GM12878 (cell line): ENCODE measurements at regions not wholly inside any gene's neighbourhood (a gene's known extent, or its start where the extent isn't known, plus 50 kb on each side); places are given as distances from the start of the nearest gene placed in this dataset.

Experiments
- ATAC-seq: fragments of 200-7000 bp; cut with Tn5 transposase; 3 replicates; pipeline ENCODE4 v1.9.1; 2020; ENCODE audit warnings: mild to moderate bottlenecking, moderate library complexity
- BruUV-seq: library from RNA; stranded (reverse); fragments of 400-500 nt; replicated peaks from 2 replicates; lab custom pipeline; 2021; lab: Mats Ljungman, UMichigan
- CTCF ChIA-PET: fragments of 300-600 bp; sonication (Branson Sonifier 250); formaldehyde crosslinking; extraction: SDS; loops from one replicate; lab custom pipeline; 2021; ENCODE audit warnings: inconsistent platforms; lab: Yijun Ruan, JAX
- POLR2A ChIA-PET: fragments of 350-600 bp; formaldehyde crosslinking; extraction: SDS; loops from one replicate; lab custom pipeline; 2021; ENCODE audit warnings: inconsistent platforms; lab: Charles Lee
- RAD21 ChIA-PET: fragments of 300-600 bp; sonication (Branson Sonifier 250); formaldehyde crosslinking; loops from one replicate; lab custom pipeline; 2023; ENCODE audit warnings: antibody characterized with exemption; ENCODE audit not compliant: unreplicated experiment; lab: Charles Lee
- SMC1A ChIA-PET: fragments of 300-600 bp; sonication (Branson Sonifier 250); formaldehyde crosslinking; loops from one replicate; lab custom pipeline; 2023; ENCODE audit not compliant: unreplicated experiment, uncharacterized antibody; lab: Charles Lee
- DNase-seq: peaks from one replicate; pipeline ENCODE4 v3.0.0-alpha.2; 2011; ENCODE audit warnings: low read depth, low spot score
- FAIRE-seq: peaks from 3 replicates; lab custom pipeline; 2011; peaks lifted over from hg19 to GRCh38; lab: Jason Lieb, UNC
- H2AFZ ChIP-seq: 2 replicates; pipeline ENCODE4 v1.6.0; 2011; ENCODE audit warnings: low read depth, low read length, control low read depth; ENCODE audit not compliant: control insufficient read depth
- H3K27ac ChIP-seq: 2 replicates; pipeline ENCODE4 v1.5.1; 2011; ENCODE audit warnings: control low read depth; ENCODE audit not compliant: control insufficient read depth, insufficient read depth
- H3K27me3 ChIP-seq, 2 experiments: replicated peaks in 1 of 2; 2 replicates each; pipeline versions ENCODE4 v1.6.0 to v1.6.1; 2011; ENCODE audit warnings: low read length in 1 of 2; ENCODE audit not compliant: control insufficient read depth in 2 of 2, insufficient read depth in 2 of 2
- H3K36me3 ChIP-seq, 2 experiments: 2 replicates each; pipeline ENCODE4 v1.5.1; 2011; ENCODE audit warnings: low read length in 1 of 2; ENCODE audit not compliant: control insufficient read depth in 2 of 2, insufficient read depth in 2 of 2
- H3K4me1 ChIP-seq: 2 replicates; pipeline ENCODE4 v1.6.1; 2011; ENCODE audit warnings: mild to moderate bottlenecking, low read length, moderate library complexity, mixed read lengths; ENCODE audit not compliant: control insufficient read depth, insufficient read depth
- H3K4me2 ChIP-seq: 2 replicates; pipeline ENCODE4 v1.6.0; 2011; ENCODE audit warnings: control low read depth; ENCODE audit not compliant: control insufficient read depth, insufficient read depth
- H3K4me3 ChIP-seq: fragments of 200-600 bp; sonication (generic); 2 replicates; pipeline ENCODE4 v1.5.1; 2016
- H3K79me2 ChIP-seq: 2 replicates; pipeline ENCODE4 v1.6.0; 2011; ENCODE audit warnings: low read length; ENCODE audit not compliant: control insufficient read depth, insufficient read depth
- H3K9ac ChIP-seq: 2 replicates; pipeline ENCODE4 v1.8.0; 2011; ENCODE audit warnings: low read length, control low read depth, mixed read lengths; ENCODE audit not compliant: control insufficient read depth, insufficient read depth
- H3K9me3 ChIP-seq: replicated peaks from 3 replicates; pipeline ENCODE4 v1.5.1; 2011; ENCODE audit warnings: mild to moderate bottlenecking, low read length; ENCODE audit not compliant: control insufficient read depth, insufficient read depth
- H4K20me1 ChIP-seq: 2 replicates; pipeline ENCODE4 v1.6.0; 2011; ENCODE audit not compliant: control insufficient read depth, insufficient read depth
- ASH2L ChIP-seq: fragments of 300-600, 200-600 bp; sonication (generic); IDR thresholded peaks from 2 replicates; pipeline ENCODE4 v1.6.1; 2017; ENCODE audit warnings: low read depth, mild to moderate bottlenecking, borderline replicate concordance
- ESRRA ChIP-seq: IDR thresholded peaks from 2 replicates; pipeline ENCODE4 v1.6.1; 2012; ENCODE audit warnings: mild to moderate bottlenecking, low read length, improper control_type of control experiment
- HDAC2 ChIP-seq: fragments of 200-600 bp; sonication (generic); IDR thresholded peaks from 2 replicates; pipeline ENCODE4 v1.6.1; 2017
- HDAC6 ChIP-seq: fragments of 200-600 bp; sonication (generic); IDR thresholded peaks from one replicate; pipeline ENCODE4 v1.8.0; 2017; ENCODE audit warnings: antibody characterized with exemption; ENCODE audit not compliant: unreplicated experiment
- NKRF ChIP-seq: fragments of 450-650 bp; conservative IDR thresholded peaks from 2 replicates; pipeline ENCODE4 v1.6.1; 2017; ENCODE audit warnings: mild to moderate bottlenecking, moderate library complexity
- NR2F1 ChIP-seq: fragments of 450-650 bp; conservative IDR thresholded peaks from 2 replicates; pipeline ENCODE4 v1.6.1; 2017; ENCODE audit warnings: mild to moderate bottlenecking
- SPI1 ChIP-seq: IDR thresholded peaks from 2 replicates; pipeline ENCODE4 v1.6.1; 2011; ENCODE audit warnings: low read depth, mild to moderate bottlenecking, low read length, moderate library complexity, borderline replicate concordance; ENCODE audit not compliant: insufficient read depth
- TCF7 ChIP-seq: IDR thresholded peaks from 2 replicates; pipeline ENCODE4 v1.6.1; 2014; ENCODE audit warnings: antibody characterized with exemption, borderline replicate concordance
- WRNIP1 ChIP-seq: IDR thresholded peaks from 2 replicates; pipeline ENCODE4 v1.6.1; 2011; ENCODE audit warnings: low read depth, low read length, improper control_type of control experiment, borderline replicate concordance
- ZNF207 ChIP-seq: fragments of 450-650 bp; IDR thresholded peaks from 2 replicates; pipeline ENCODE4 v1.6.1; 2014; ENCODE audit warnings: antibody characterized with exemption, mild to moderate bottlenecking, borderline replicate concordance
- WGBS: methylation state at CpG from one replicate; pipeline ENCODE4 v1.1.6; 2016; ENCODE audit warnings: low lambda C conversion rate; ENCODE audit not compliant: insufficient replicate concordance, insufficient coverage; ENCODE audit errors: missing lambda C conversion rate; 5-methylcytosine and 5-hydroxymethylcytosine counted together
- in situ Hi-C: fragments of 300-500 bp; cut with MboI; formaldehyde crosslinking; loops from 9 replicates; pipeline ENCODE4 v1.14.3; 2018; ENCODE audit warnings: mixed read lengths
- intact Hi-C: fragments of 100-400 bp; cut with micrococcal nuclease; formaldehyde crosslinking; loops from one replicate; pipeline ENCODE4 v1.14.2; 2022; ENCODE audit not compliant: unreplicated experiment

- FAIRE-seq, result no peak
- RAD21 ChIA-PET, result no interaction called here
- H2AFZ ChIP-seq, result no peak overlapping the region
- CTCF ChIA-PET, result no interaction called here
- in situ Hi-C loops, result no loop called here
- H3K9ac ChIP-seq, result no peak overlapping the region
- H3K4me3 ChIP-seq, result no peak overlapping the region
- no peaks in the 10 kb centered on the region for H3K36me3 ChIP-seq
- TF ChIP-seq TCF7, result no peak
- no peak for TF ChIP-seq ZNF207
- TF ChIP-seq NKRF, result no peak
- no peak for TF ChIP-seq ESRRA
- TF ChIP-seq NR2F1, result no peak
- no peak for TF ChIP-seq ASH2L
- TF ChIP-seq HDAC2, result no peak
- no peak for TF ChIP-seq SPI1
- TF ChIP-seq WRNIP1, result no peak
- no peak for TF ChIP-seq HDAC6
- H4K20me1 ChIP-seq, result no peaks in the 10 kb centered on the region
- POLR2A ChIA-PET, result no interaction called here
- H3K27ac ChIP-seq, result no peak overlapping the region
- intact Hi-C loops, result no loop called here
- no peaks in the 10 kb centered on the region for H3K4me1 ChIP-seq
- SMC1A ChIA-PET, result no interaction called here
- H3K4me2 ChIP-seq, result no peak overlapping the region
- no peaks in the 10 kb centered on the region for H3K9me3 ChIP-seq
- H3K79me2 ChIP-seq, result no peaks in the 10 kb centered on the region
- no peak for ATAC-seq
- no peak for DNase-seq
- no TSS peak for BruUV-seq
- no peaks in the 10 kb centered on the region for H3K27me3 ChIP-seq
- WGBS, result 0% methylated on average over 1 of the region's 1 CpG
These were observed 195.5 kb upstream of the VEGFC start for GRCh38 chr4:176988226-176988625.
